WTC11 (cell line): ENCODE measurements at regions not wholly inside any gene's neighbourhood (a gene's known extent, or its start where the extent isn't known, plus 50 kb on each side); places are given as distances from the start of the nearest gene placed in this dataset.

Experiments
- ATAC-seq: fragments of 200-7000 bp; cut with Tn5 transposase; 2 replicates; pipeline ENCODE4 v1.10.0; 2021; ENCODE audit warnings: mild to moderate bottlenecking, moderate library complexity
- CTCF ChIA-PET: fragments of 300-600 bp; sonication (Branson Sonifier 250); formaldehyde crosslinking; loops from one replicate; lab custom pipeline; 2021; ENCODE audit warnings: antibody characterized with exemption; lab: Charles Lee
- POLR2A ChIA-PET: fragments of 350-600 bp; sonication (Branson Sonifier 250); formaldehyde crosslinking; loops from one replicate; lab custom pipeline; 2021; ENCODE audit warnings: antibody characterized with exemption; lab: Charles Lee
- DNase-seq: peaks from one replicate; pipeline ENCODE4 v3.0.0; 2021; ENCODE audit warnings: low spot score
- H3K27ac Mint-ChIP-seq: 2 replicates; pipeline ENCODE4 v1.8.0; 2021; ENCODE audit warnings: mixed read lengths
- H3K27me3 Mint-ChIP-seq: 2 replicates; pipeline ENCODE4 v1.8.0; 2021; ENCODE audit warnings: low read depth, mild to moderate bottlenecking, moderate library complexity, mixed read lengths
- H3K36me3 Mint-ChIP-seq: 2 replicates; pipeline ENCODE4 v1.8.0; 2021; ENCODE audit warnings: mixed read lengths
- H3K4me1 Mint-ChIP-seq: 2 replicates; pipeline ENCODE4 v1.8.0; 2022; ENCODE audit warnings: mixed read lengths
- H3K4me3 Mint-ChIP-seq: 2 replicates; pipeline ENCODE4 v1.8.0; 2021; ENCODE audit warnings: mild to moderate bottlenecking, moderate library complexity, mixed read lengths
- H3K9me3 Mint-ChIP-seq: 2 replicates; pipeline ENCODE4 v1.8.0; 2021; ENCODE audit warnings: mixed read lengths
- AR ChIP-seq: fragments of 250-450 bp; sonication (Bioruptor Pico); IDR thresholded peaks from 2 replicates; pipeline ENCODE4 v1.9.0; 2021; ENCODE audit warnings: mild to moderate bottlenecking
- CDX4 ChIP-seq: fragments of 250-450 bp; sonication (Bioruptor Pico); IDR thresholded peaks from 2 replicates; pipeline ENCODE4 v1.9.0; 2021; ENCODE audit warnings: moderate library complexity, mild to moderate bottlenecking, inconsistent platforms, borderline replicate concordance
- E2F4 ChIP-seq: sonication (generic); formaldehyde crosslinking; IDR thresholded peaks from 2 replicates; pipeline ENCODE4 v1.8.1; 2022; ENCODE audit warnings: low read depth, mild to moderate bottlenecking, moderate library complexity, missing genetic modification reagents, borderline replicate concordance
- ELF4 ChIP-seq: sonication (generic); formaldehyde crosslinking; IDR thresholded peaks from 2 replicates; pipeline ENCODE4 v1.8.1; 2022; ENCODE audit warnings: low read depth, mild to moderate bottlenecking, moderate library complexity, missing genetic modification reagents
- FOXK1 ChIP-seq: sonication (generic); formaldehyde crosslinking; IDR thresholded peaks from 2 replicates; pipeline ENCODE4 v1.8.0; 2022; ENCODE audit warnings: mild to moderate bottlenecking, moderate library complexity, missing genetic modification reagents
- IRF2 ChIP-seq: sonication (generic); formaldehyde crosslinking; IDR thresholded peaks from 2 replicates; pipeline ENCODE4 v1.8.0; 2022; ENCODE audit warnings: low read depth, missing genetic modification reagents, borderline replicate concordance
- KAT7 ChIP-seq: sonication (generic); formaldehyde crosslinking; IDR thresholded peaks from 2 replicates; pipeline ENCODE4 v1.8.1; 2023; ENCODE audit warnings: missing genetic modification reagents, mild to moderate bottlenecking, borderline replicate concordance
- MAX ChIP-seq: sonication (generic); formaldehyde crosslinking; IDR thresholded peaks from 2 replicates; pipeline ENCODE4 v1.8.0; 2022; ENCODE audit warnings: mild to moderate bottlenecking, missing genetic modification reagents
- MXD4 ChIP-seq: fragments of 250-450 bp; sonication (Bioruptor Pico); IDR thresholded peaks from 2 replicates; pipeline ENCODE4 v1.8.0; 2021; ENCODE audit warnings: mild to moderate bottlenecking, moderate library complexity, borderline replicate concordance
- MYBL2 ChIP-seq: sonication (generic); formaldehyde crosslinking; IDR thresholded peaks from 2 replicates; pipeline ENCODE4 v1.8.1; 2023; ENCODE audit warnings: mild to moderate bottlenecking, moderate library complexity, missing genetic modification reagents
- NFYB ChIP-seq: sonication (generic); formaldehyde crosslinking; conservative IDR thresholded peaks from 2 replicates; pipeline ENCODE4 v1.8.0; 2022; ENCODE audit warnings: low read depth, missing genetic modification reagents
- NR1H2 ChIP-seq: sonication (generic); formaldehyde crosslinking; IDR thresholded peaks from 2 replicates; pipeline ENCODE4 v1.9.0; 2021; ENCODE audit warnings: mild to moderate bottlenecking, moderate library complexity, missing genetic modification reagents
- PREB ChIP-seq: sonication (generic); formaldehyde crosslinking; IDR thresholded peaks from 2 replicates; pipeline ENCODE4 v1.8.1; 2022; ENCODE audit warnings: mild to moderate bottlenecking, missing genetic modification reagents, moderate library complexity, borderline replicate concordance
- SOX15 ChIP-seq: fragments of 250-450 bp; sonication (Bioruptor Pico); IDR thresholded peaks from 2 replicates; pipeline ENCODE4 v1.9.0; 2021; ENCODE audit warnings: mild to moderate bottlenecking
- USF2 ChIP-seq: sonication (generic); formaldehyde crosslinking; IDR thresholded peaks from 2 replicates; pipeline ENCODE4 v1.8.1; 2023; ENCODE audit warnings: mild to moderate bottlenecking, missing genetic modification reagents, moderate library complexity
- ZBTB43 ChIP-seq: sonication (generic); formaldehyde crosslinking; IDR thresholded peaks from 2 replicates; pipeline ENCODE4 v1.8.1; 2023; ENCODE audit warnings: mild to moderate bottlenecking, missing genetic modification reagents
- ZNF121 ChIP-seq: sonication (generic); formaldehyde crosslinking; IDR thresholded peaks from 2 replicates; pipeline ENCODE4 v1.8.0; 2023; ENCODE audit warnings: missing genetic modification reagents
- ZNF232 ChIP-seq: sonication (generic); formaldehyde crosslinking; IDR thresholded peaks from 2 replicates; pipeline ENCODE4 v1.8.0; 2022; ENCODE audit warnings: mild to moderate bottlenecking, missing genetic modification reagents
- ZNF317 ChIP-seq: sonication (generic); formaldehyde crosslinking; IDR thresholded peaks from 2 replicates; pipeline ENCODE4 v1.8.1; 2023; ENCODE audit warnings: low read depth, mild to moderate bottlenecking, moderate library complexity, missing genetic modification reagents, borderline replicate concordance
- ZNF396 ChIP-seq: fragments of 250-450 bp; sonication (Bioruptor Pico); IDR thresholded peaks from 2 replicates; pipeline ENCODE4 v1.8.0; 2021; ENCODE audit warnings: mild to moderate bottlenecking, moderate library complexity, borderline replicate concordance
- ZNF425 ChIP-seq: fragments of 250-450 bp; sonication (Bioruptor Pico); conservative IDR thresholded peaks from 2 replicates; pipeline ENCODE4 v1.9.0; 2021; ENCODE audit warnings: mild to moderate bottlenecking
- ZSCAN18 ChIP-seq: fragments of 250-450 bp; sonication (Bioruptor Pico); IDR thresholded peaks from 2 replicates; pipeline ENCODE4 v2.1.2; 2022; ENCODE audit warnings: mild to moderate bottlenecking, moderate library complexity

GRCh38 chr6:11909696-11910132 is 102.4 kb upstream of the HIVEP1 start (continued):
- TF ChIP-seq USF2 (CRISPR knock-in tag) (no peak), MXD4 (CRISPR knock-in tag) (no peak), ZNF121 (CRISPR knock-in tag) (no peak), MYBL2 (CRISPR knock-in tag) (no peak), NR1H2 (CRISPR knock-in tag) (no peak), CDX4 (CRISPR knock-in tag) (no peak), IRF2 (no peak), ZBTB43 (CRISPR knock-in tag) (no peak), FOXK1 (CRISPR knock-in tag) (no peak)

- no peak overlapping the region for H3K4me3 Mint-ChIP-seq
- no peak overlapping the region for H3K27ac Mint-ChIP-seq
- DNase-seq (no peak), ATAC-seq (no peak)
- peaks cover 25% of the 10 kb centered on the region for H3K9me3 Mint-ChIP-seq
- H3K4me1 Mint-ChIP-seq = peaks cover 6% of the 10 kb centered on the region
- H3K27me3 Mint-ChIP-seq = no peaks in the 10 kb centered on the region
- H3K36me3 Mint-ChIP-seq = peaks cover 17% of the 10 kb centered on the region
- ChIA-PET POLR2A (no interaction called here), CTCF (no interaction called here)
- TF ChIP-seq NFYB (CRISPR knock-in tag) = no peak
- no peak for TF ChIP-seq PREB
- TF ChIP-seq E2F4 (CRISPR knock-in tag) = no peak
- no peak for TF ChIP-seq ZSCAN18 (CRISPR knock-in tag)
- TF ChIP-seq SOX15 (CRISPR knock-in tag) = no peak
Observed at GRCh38 chr6:11908436-11909105, 103.5 kb upstream of the HIVEP1 start.

- no peaks in the 10 kb centered on the region for H3K27me3 Mint-ChIP-seq
- H3K27ac Mint-ChIP-seq = no peak overlapping the region
- DNase-seq (no peak), ATAC-seq (no peak)
- H3K9me3 Mint-ChIP-seq = peaks cover 13% of the 10 kb centered on the region
- POLR2A ChIA-PET = no interaction called here
- peaks cover 11% of the 10 kb centered on the region for H3K36me3 Mint-ChIP-seq
- H3K4me1 Mint-ChIP-seq = peaks cover 26% of the 10 kb centered on the region
- no peak overlapping the region for H3K4me3 Mint-ChIP-seq
- CTCF ChIA-PET = no interaction called here
- TF ChIP-seq KAT7 (no peak), ZNF425 (no peak), MAX (CRISPR knock-in tag) (no peak), ZNF317 (CRISPR knock-in tag) (no peak), ZNF396 (CRISPR knock-in tag) (no peak), AR (CRISPR knock-in tag) (no peak), ELF4 (CRISPR knock-in tag) (no peak), ZNF232 (CRISPR knock-in tag) (no peak)
Observed at GRCh38 chr6:11903645-11904044, 108.5 kb upstream of the HIVEP1 start.
